SH-SY5Y (cell line): ENCODE measurements at regions not wholly inside any gene's neighbourhood (a gene's known extent, or its start where the extent isn't known, plus 50 kb on each side); places are given as distances from the start of the nearest gene placed in this dataset.

ENCODE experiments used
- GATA2 ChIP-seq: IDR thresholded peaks from 2 replicates; pipeline ENCODE4 v1.6.1; 2011; ENCODE audit warnings: mild to moderate bottlenecking, low read depth, low read length
- GATA3 ChIP-seq: IDR thresholded peaks from 2 replicates; pipeline ENCODE4 v1.6.1; 2011; ENCODE audit warnings: low read depth, mild to moderate bottlenecking, low read length, moderate library complexity

DNA sequence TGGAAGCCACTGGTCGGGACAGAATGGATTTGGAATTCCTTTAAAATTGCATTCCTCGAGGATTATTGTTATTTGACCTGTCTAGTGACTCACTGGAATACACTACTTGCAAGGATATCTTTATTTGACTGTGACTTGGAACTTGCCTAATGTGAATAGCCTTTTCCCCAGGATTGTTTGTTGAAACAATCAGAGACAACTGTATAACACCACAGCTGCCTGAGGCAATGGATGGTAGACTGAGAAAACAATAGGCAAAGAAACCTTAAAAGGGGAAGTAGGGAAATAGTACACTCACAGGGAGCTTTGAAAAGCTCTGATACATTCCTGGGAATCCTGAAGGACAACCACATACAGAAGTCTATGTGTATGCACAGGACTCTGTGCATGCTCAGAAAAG lies 465.3 kb downstream of the BMP2 start:
- TF ChIP-seq GATA3 = no peak
- no peak for TF ChIP-seq GATA2

GRCh38 chr20:7237251-7237650 lies 469.8 kb downstream of the BMP2 start:
- TF ChIP-seq GATA2 = no peak
- no peak for TF ChIP-seq GATA3

- TF ChIP-seq GATA3 (no peak), GATA2 (no peak)
These were observed 473.0 kb downstream of the BMP2 start for GRCh38 chr20:7240490-7240889.

DNA sequence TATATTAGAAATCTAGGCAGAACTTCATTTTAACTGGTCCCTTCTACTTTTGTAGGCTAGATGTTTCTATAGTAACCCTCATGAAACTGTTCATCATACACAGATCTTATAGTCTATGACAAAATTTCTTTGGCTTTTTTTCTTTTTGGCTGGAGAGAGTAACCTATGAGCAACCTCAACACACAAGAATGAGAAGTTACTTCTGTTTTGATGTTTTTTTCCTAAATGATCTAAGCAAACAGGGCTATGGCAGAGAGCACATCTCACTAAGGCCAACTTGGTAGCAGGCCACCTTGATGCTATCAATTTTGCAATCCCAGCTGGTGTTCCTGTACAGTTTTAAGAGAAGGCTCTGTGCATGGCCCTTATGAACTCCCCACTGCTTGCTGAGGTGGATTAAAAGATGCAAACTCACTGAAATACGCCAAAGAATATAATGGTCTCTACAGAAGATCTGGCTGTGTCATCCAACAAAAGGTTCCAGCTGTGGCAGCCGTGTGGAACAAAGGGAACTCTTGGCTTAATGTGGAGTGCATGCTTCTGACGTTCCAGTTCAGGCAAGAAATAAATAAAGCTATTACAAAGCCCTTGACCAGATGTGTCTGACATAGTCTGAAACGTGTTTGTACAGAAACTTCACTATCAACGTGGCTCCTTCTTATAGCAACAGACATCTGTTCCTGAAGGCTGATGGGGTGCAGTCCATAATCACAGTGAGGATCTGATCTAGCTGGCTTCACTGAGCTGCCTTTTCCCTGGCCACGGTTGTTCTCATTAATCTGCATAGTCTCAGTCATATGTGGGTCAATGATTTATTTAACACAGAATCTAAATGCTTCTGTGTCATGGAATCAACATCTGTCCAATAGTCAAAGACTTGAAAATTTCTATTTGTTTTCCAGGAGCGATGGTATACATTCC lies 481.1 kb downstream of the BMP2 start:
- TF ChIP-seq GATA2 (no peak; the same call in 1 of the 2 replicates), GATA3 (no peak)

DNA sequence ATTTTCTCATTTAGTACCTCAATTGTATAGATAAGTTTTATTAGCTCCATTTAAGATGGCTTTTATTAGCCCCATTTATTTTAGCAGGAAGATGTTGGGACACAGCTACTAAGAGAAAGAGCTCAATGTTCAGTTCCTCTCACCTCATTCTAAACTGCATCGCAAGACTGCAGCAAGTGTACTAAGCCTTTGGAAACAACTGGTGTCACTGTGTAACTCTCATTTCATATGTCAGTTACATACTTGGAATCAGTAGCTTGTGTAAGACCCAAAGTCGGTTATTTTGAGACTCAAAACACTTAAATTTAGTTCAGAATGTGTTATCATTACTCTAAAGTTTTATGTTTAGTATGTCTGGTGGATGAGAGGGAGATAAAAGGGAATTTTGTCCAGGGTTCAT lies 482.9 kb downstream of the BMP2 start:
- TF ChIP-seq GATA3 (no peak), GATA2 (no peak)

GRCh38 chr20:7257099-7257498 lies 489.6 kb downstream of the BMP2 start:
- TF ChIP-seq GATA2 = no peak
- no peak for TF ChIP-seq GATA3

DNA sequence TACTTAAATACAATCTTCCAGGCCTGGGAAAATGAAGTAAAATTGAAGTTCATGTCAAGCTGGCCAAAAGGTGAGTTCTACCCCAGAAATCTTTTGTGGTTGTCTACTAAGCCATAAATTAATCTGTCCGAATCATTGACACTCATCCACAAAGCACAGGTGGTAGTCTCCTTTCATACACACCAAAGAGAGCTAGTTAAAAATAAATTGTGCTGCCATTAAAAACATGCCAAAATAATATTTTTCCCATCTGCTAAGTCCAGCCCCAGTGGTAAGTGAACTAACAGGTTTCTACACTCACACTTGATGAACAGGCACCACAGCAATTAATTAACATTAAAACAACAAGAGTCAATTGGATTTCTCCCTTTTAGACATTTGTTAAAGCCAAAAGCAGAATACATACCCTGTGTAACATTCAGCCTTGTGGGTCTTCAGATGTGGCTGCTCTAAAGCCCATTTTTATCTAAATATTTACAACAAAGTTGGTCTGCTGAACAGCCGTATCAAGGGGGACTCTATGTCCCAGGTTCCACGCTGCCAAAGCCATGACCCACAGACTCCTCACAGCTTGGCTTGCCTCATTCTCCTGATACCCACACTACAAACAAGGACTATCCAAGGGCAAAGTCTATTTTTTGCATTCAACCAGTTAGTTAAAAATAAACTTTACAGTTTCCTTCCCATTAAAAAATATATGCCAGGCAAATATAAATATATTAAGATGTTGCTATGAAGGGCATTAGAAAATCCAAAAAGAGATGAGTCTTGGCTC lies 490.4 kb downstream of the BMP2 start:
- no peak for TF ChIP-seq GATA2
- TF ChIP-seq GATA3 = no peak

DNA sequence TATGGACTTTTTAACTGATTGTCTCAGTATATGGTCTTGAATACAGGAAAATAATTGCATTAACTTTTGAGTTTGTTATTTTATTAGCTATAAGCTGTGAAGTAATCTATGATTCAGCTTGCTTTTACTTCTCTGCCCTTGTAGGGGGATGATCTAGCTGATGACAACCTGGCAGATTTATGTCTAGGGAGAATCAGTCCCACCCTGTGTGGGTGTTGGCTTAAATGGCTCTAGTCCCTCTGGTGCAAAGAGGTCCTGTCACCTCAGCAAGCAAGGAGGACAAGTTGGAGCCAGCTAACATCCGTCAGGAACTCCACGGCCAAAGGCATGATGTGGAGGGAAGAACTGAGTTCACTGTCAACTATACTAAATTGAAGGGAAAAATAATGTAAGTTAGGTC lies 495.3 kb downstream of the BMP2 start:
- no peak for TF ChIP-seq GATA3
- no peak for TF ChIP-seq GATA2

GRCh38 chr20:7264137-7264536 lies 496.7 kb downstream of the BMP2 start:
- TF ChIP-seq GATA3 (no peak), GATA2 (no peak)

GRCh38 chr20:7269452-7269851 lies 502.0 kb downstream of the BMP2 start:
- no peak for TF ChIP-seq GATA3
- no peak for TF ChIP-seq GATA2

DNA sequence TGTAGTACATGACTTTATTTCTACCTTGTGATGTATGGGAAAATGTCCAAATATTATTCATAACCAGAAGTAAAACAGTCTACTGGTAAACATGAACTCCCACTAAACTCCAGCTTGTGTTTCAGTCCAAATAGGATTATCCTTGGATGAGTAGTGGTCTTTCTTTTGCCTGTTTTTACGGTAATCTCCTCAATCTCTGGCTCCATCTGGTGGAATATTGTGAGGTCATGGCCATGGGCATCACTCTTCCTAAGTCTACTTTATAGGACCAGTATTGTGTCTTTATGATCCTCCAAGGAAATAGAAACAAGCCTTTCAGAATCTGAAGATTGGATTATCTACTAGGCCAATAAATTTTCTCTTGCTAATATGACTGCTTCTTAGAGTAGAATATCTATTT lies 505.0 kb downstream of the BMP2 start:
- no peak for TF ChIP-seq GATA3
- TF ChIP-seq GATA2 = no peak; the same call in 1 of the 2 replicates

DNA sequence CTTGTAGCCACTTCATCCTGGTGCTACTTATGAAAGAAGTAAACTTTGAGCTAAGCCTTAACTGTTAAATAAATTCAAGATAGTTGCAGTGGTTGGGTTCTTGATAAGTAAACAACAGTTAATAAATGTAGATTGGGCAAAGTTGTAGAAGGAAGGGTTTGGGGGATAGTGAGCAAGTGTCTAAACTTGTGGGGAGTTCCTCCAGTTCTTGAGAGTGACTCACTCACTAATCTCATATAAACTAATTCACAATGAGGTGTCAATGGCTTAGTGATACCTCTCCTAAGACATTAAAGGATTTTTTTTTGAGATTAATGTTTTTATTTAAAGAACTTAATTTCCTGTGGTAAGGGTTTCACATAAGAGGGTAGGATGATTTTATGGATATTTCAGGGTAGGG lies 507.4 kb downstream of the BMP2 start:
- TF ChIP-seq GATA3 (no peak), GATA2 (no peak)

DNA sequence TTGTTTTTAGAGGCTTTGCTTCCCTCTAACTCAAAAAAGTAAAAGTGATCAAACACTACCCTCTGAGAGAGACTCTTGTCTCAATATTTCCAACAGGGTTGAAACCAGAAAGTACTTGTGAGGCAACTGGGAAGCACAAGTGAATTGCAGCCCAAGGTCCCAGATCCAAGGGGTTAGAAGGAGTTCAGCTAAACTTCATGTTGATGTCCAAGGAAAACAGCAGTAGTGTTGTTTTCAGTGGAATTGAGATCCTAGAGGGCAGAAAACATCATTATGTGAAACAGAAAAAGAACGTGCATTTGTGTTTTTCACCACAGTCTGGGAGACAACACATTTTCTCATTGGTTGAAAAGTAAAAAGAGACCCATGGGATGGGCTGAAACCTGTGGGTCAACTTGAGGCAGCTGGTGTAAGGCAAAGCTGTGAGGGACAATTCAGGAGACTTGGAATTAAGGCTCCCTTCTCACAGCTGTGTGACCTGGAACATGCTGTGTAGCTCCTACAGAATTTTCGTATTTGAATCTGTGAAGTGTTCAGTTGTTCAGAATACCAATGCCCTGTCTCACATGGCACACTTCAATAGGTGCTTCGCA lies 508.3 kb downstream of the BMP2 start:
- TF ChIP-seq GATA3 = no peak
- TF ChIP-seq GATA2 = no peak

- TF ChIP-seq GATA3 = no peak
- no peak for TF ChIP-seq GATA2
These were observed 518.6 kb downstream of the BMP2 start for GRCh38 chr20:7285918-7286556.
